Anterior cingulate cortex (tissue), 58 donors: ENCODE measurements at regions not wholly inside any gene's neighbourhood (a gene's known extent, or its start where the extent isn't known, plus 50 kb on each side); places are given as distances from the start of the nearest gene placed in this dataset.

Source experiments
- DNase-seq, 58 donors: peaks; one replicate each; lab custom pipeline; 2025; lab: John Stamatoyannopoulos, UW

GRCh38 chr2:176747928-176748327 is 464.7 kb upstream of the HNRNPA3 start:
- DNase-seq: no peak

- DNase-seq: no peak
Measured at GRCh38 chr2:176748662-176749061, 463.9 kb upstream of the HNRNPA3 start.

DNA sequence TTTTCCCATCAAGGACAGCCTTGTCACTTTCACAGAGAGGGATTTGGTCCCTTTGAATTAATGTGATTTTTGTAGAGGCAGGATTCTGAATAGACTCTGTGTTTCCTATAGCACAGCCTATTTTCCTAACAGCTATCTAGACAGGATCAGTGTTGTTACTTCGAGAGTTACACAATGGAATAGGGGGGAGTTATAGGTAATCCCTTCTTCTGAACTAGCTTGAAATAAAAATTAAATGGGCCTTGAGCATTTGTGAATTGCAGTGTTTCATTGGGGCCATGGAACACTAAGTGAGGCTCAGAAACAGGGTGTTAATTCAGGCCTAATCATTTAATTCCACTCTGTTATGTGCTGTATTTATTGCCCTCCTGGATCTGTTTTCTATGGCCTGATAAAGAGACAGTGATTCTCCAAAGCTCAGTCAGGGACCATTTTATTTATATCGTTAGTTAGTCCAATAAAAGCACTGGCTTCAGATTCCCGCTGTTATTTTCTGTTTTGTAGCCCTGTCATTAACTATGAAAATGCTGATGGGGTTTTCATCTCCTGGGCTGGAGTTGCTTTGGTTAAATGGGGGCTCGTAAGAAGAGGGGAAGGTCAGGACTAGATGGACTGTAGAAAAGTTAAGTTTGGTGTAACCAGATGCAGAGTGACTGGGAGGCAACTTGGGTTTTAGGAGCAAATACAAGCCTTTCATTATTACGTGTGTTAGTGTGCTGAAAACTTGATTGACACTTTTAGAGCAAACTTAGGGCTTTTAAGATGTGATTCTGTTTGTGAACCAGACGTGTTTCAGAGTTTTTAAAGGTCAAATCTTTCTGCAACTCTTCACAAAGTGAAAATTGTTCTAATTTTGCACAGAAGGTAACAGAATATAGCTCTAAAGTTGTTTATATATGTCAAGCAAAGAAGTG is 461.0 kb upstream of the HNRNPA3 start:
- no peak for DNase-seq

DNA sequence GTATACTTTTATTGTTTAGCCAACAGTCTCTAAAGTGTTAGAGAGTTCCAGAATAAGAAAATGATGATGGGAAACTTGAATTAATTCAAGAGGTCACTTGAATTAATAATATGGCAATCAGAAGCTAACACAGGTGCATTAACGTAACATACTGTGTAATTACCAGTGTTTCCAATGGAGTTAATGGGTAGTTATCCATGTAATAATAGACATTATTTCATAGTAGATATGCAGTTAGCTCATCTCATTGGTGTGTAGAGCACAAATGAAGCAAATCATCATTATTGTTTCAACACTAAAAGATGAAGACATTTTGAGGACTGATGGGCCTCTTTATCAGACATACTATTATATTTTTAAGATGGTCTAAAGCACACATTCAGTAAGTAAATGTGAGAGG is 460.3 kb upstream of the HNRNPA3 start:
- DNase-seq: no peak

DNA sequence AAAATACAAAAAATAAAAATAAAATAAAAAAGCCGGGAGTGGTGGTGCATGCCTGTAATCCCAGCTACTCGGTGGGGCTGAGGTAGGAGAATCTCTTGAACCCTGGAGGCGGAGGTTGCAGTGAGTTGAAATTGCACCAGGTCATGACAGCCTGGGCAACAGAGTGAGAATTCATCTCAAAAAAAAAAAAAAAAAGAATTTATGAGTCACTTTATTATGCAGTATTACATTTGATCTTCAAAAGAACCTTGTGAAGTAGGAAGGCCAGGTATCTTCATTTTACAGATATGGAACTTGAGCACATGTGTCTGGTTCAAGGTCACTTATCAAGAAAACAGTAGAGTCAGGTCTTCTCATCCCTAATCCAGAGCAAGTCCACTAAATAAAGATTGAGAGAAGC is 459.4 kb upstream of the HNRNPA3 start:
- no peak for DNase-seq

GRCh38 chr2:176753752-176754474 is 458.7 kb upstream of the HNRNPA3 start:
- DNase-seq: peak in 1 of 58 donors; percentile 1

DNA sequence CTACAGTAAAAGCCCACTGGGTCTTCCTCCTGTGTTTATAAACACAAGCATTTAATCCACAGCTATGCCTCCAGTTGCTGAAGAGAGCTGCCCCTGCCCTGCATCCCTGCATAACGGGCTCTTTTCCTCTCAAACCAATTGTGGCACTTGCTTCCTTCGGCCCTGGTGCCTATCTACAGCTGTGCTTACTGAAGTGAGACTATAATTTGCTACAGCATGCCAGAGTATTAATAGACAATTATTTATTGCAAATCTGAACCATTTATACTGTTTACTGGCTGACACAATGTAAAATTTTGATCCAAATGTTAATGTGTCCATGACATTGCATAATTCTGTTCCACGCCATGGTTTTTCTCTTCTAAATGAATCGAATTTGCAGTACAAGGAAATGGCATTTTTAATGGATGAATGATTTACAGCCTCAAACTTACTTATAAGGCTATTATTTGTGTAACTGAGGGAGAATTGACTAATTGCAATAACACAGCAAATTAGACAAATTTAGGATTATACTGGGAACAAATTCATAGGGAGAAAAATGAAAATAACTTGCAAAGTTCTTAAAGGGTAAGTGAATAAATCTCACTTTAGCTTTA is 457.0 kb upstream of the HNRNPA3 start:
- DNase-seq: no peak

DNA sequence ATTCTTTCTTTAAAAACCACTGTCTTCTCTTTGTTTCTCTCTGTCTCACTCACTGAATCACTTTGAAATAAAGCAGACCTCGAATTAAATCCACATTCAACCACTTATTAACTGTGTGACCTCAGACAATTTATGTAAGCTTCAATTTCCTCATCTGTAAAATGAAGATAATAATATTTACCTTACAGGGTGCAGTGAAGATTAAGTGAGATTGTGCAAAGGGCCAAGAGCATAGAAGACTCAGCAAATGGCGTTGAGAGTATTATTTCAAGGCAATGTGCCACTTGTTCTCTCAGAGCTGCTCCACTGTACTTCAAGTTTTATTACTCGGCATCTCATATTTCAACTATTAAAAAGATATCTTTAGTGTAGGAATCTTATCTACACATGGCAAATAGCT is 454.2 kb upstream of the HNRNPA3 start:
- DNase-seq: no peak

DNA sequence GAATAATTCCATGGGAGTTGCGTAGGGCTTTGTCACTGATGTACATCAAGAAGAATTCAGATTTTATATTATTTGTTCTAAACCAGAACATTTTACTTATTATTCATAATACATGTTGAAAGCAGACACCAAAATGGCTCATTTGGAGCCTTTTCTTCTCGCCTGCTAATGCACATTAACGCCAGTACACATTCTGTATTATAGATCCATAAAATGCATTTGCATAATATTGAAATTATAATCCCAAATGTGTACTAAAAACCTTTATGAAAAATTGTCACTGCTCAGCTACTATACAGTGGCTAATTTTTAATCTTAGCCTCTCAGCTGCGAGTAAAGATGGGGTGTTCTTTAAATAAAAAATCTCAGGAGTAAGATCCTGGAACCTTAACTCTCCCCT is 452.2 kb upstream of the HNRNPA3 start:
- no peak for DNase-seq

DNA sequence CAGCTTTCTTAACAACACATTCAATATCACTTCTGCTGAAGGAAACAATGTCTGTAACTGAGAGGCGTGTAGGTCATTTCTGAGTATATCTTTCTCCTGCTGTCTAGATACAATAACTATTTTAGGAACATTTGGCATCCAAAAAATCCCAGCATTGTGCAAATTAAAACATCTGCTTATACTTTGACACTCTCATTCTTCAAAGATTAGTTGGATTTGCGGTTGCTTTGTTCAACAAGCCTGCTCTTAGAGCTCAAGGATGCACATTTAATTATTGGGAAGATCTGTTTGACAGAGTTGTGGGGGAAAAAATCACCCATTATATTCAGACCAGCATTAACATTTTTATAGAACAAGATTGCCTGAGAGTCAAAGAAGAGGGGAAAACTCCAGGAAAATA is 449.5 kb upstream of the HNRNPA3 start:
- DNase-seq: no peak

DNA sequence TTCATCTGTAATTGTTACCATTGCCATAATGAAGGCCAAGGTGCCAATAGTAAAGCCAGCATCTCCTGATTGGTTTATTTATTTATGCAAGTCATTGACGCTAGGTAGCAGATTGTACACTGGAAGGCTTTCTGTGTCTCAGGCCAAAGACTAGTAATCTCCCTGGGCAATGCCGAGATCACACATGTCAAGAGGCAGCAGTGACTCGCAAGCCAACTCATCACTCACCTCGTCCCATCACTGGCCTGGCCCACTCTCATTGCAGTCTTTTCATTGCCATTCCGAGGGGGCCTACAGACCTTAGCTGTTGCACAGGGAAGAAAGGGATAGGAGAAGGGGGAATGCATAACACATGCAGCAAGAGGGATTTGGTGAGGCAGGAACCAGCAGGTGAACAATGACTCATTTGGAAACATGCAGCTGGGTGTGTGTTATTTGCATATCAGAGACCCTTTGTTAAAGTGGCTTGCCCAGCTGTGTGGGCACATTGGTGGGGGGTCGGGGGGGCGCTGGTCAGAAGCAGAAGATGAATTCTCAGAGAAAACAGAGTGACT is 448.7 kb upstream of the HNRNPA3 start:
- no peak for DNase-seq

GRCh38 chr2:176764921-176765320 is 447.7 kb upstream of the HNRNPA3 start:
- no peak for DNase-seq

DNA sequence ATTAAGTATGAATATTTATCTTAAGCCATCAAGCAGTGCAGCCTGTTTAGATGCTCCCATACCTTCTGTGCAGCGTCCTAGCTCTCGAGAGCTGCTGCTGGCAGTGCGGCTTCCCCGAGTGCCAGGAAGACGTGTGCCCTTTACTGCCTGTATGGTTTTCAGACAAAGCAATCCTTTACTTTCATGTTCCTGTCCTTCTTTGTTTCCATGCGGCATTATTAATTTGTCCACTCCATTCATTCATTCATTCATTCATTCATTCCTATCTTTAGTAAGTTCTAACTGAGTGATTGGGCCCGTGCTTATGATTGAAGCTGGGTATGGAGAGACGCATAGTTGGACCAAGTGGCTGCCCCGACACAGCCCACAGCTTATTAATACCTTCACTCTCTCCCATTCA is 446.6 kb upstream of the HNRNPA3 start:
- no peak for DNase-seq

DNA sequence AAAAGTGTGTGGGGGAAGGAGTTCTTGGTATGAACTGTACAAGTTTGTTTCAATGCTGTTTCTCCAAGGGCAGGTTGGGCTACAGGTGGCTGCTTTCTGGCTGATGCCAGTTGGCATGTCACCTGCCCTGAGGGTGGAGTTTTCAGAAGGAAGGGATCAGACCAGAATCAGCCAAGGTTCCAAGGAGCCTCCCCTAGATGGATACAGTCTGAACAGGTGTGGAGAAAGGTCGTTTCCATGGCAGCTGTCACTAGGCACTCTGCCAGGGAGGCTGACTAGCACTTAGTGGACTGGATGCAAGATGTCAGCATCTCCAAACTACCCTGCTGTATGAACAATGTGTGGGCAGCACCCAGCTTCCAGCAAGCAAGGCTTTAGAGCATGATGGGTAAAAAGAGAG is 444.4 kb upstream of the HNRNPA3 start:
- no peak for DNase-seq

DNA sequence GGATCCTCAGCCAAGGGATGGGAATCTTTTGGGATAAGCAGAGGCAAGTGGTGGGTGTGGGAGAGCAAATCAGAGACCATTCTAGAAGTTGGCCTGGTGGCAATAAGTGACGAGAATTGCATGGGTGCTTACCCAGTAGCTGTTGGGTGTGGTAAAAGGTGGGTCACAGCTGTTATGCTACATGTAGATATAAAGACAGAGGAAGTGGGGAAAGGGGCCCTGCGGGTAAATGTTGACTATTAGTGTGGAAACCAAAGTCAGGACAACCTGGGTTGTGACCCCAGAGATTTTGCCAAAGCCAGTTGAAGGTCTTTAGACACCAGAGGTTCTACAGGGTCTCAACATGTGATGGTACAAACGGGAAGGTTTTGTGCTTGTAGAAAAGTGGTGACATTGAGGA is 443.6 kb upstream of the HNRNPA3 start:
- no peak for DNase-seq

- no peak for DNase-seq
Measured at GRCh38 chr2:176769499-176770370, 442.9 kb upstream of the HNRNPA3 start.

GRCh38 chr2:176772816-176773215 is 439.8 kb upstream of the HNRNPA3 start:
- no peak for DNase-seq

GRCh38 chr2:176774766-176775451 is 437.7 kb upstream of the HNRNPA3 start:
- no peak for DNase-seq

- DNase-seq: no peak
Measured at GRCh38 chr2:176777262-176777661, 435.3 kb upstream of the HNRNPA3 start.

DNA sequence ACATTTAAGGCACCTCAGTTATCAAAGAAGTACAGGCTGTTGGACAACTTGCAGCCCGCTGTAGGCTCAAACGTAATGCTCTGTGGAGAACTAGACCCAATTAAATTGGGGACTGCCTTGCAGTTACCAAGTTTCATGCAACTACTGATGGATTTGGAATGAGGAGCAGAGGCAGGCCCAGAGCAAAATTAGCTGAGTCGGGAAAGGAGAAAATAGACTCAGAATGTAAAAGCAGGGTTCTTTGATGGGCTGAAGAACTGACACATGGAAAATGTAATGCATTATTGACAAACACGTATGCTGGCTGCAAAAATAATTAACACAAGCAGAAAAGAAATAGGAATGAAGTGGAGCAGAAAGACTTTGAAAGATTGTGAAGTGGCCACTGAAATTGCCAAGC is 432.7 kb upstream of the HNRNPA3 start:
- DNase-seq: no peak
